ENCODE measurements at regions not wholly inside any gene's neighbourhood (a gene's known extent, or its start where the extent isn't known, plus 50 kb on each side); places are given as distances from the start of the nearest gene placed in this dataset.

GRCh38 chr6:18763086-18763485 lies 375.9 kb downstream of the RNF144B start:
- no peak for TF ChIP-seq CTCF (IDR thresholded peaks at IDR 0.05 in 2 of 3, conservative IDR thresholded peaks at IDR 0.05 in 1 of 3; ENCODE audit: borderline replicate concordance in 1 of 3, insufficient read depth in 1 of 3, low read depth in 2 of 3, low read length in 2 of 3)
- TF ChIP-seq SP1 (IDR thresholded peaks at IDR 0.05; ENCODE audit: low read depth): no peak
- TF ChIP-seq POLR2A (IDR thresholded peaks at IDR 0.05; ENCODE audit: borderline replicate concordance, extremely low read depth, insufficient read depth, insufficient read length): no peak
